Bronchial epithelial cell (primary cell): ENCODE measurements at regions not wholly inside any gene's neighbourhood (a gene's known extent, or its start where the extent isn't known, plus 50 kb on each side); places are given as distances from the start of the nearest gene placed in this dataset.

Experiments used
- DNase-seq: peaks from one replicate; pipeline ENCODE4 v3.0.0-alpha.2; 2010; ENCODE audit warnings: low read depth
- FAIRE-seq: peaks from 2 replicates; lab custom pipeline; 2011; peaks lifted over from hg19 to GRCh38; lab: Jason Lieb, UNC
- H3K27me3 ChIP-seq: 2 replicates; pipeline ENCODE4 v1.5.1; 2011; ENCODE audit warnings: low read length; ENCODE audit not compliant: control insufficient read depth, insufficient read depth
- H3K36me3 ChIP-seq: 2 replicates; pipeline ENCODE4 v1.5.1; 2011; ENCODE audit warnings: low read length; ENCODE audit not compliant: control insufficient read depth, insufficient read depth
- H3K4me3 ChIP-seq: 2 replicates; pipeline ENCODE4 v1.5.1; 2011; ENCODE audit warnings: mild to moderate bottlenecking, low read depth, low read length, control low read depth
- TF ChIP-seq, protein P1 (sequence below): IDR thresholded peaks from 2 replicates; pipeline ENCODE4 v1.5.1; 2011; ENCODE audit warnings: mild to moderate bottlenecking, moderate library complexity, low read length, control low read depth, inconsistent platforms; ENCODE audit not compliant: insufficient read depth, severe bottlenecking

DNA sequence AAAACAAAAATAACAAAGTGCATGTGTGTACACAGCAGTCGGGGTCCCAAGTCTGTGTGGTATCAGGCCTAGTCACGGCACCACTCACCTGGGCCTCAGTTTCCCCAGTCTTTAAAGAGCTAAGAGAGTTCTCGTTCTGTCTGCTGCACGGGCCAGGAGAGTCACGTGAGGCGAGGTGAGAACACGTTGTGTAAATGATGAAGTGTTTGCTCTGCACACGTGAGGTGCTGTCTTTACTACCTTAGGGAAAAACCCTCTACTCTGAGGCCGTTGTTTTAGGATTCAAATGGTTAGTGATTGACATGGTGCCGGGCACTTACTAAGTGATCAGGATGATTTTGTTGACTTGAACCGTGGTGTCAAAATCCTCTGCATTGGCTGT is 86.5 kb upstream of the PPARA start:
- Histone ChIP-seq H3K4me3 (no peak overlapping the region), H3K36me3 (peaks cover 6% of the 10 kb centered on the region), H3K27me3 (no peaks in the 10 kb centered on the region)
- DNase-seq: no peak
- TF ChIP-seq, protein P1, sequence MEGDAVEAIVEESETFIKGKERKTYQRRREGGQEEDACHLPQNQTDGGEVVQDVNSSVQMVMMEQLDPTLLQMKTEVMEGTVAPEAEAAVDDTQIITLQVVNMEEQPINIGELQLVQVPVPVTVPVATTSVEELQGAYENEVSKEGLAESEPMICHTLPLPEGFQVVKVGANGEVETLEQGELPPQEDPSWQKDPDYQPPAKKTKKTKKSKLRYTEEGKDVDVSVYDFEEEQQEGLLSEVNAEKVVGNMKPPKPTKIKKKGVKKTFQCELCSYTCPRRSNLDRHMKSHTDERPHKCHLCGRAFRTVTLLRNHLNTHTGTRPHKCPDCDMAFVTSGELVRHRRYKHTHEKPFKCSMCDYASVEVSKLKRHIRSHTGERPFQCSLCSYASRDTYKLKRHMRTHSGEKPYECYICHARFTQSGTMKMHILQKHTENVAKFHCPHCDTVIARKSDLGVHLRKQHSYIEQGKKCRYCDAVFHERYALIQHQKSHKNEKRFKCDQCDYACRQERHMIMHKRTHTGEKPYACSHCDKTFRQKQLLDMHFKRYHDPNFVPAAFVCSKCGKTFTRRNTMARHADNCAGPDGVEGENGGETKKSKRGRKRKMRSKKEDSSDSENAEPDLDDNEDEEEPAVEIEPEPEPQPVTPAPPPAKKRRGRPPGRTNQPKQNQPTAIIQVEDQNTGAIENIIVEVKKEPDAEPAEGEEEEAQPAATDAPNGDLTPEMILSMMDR: no peak
- no peak for FAIRE-seq

DNA sequence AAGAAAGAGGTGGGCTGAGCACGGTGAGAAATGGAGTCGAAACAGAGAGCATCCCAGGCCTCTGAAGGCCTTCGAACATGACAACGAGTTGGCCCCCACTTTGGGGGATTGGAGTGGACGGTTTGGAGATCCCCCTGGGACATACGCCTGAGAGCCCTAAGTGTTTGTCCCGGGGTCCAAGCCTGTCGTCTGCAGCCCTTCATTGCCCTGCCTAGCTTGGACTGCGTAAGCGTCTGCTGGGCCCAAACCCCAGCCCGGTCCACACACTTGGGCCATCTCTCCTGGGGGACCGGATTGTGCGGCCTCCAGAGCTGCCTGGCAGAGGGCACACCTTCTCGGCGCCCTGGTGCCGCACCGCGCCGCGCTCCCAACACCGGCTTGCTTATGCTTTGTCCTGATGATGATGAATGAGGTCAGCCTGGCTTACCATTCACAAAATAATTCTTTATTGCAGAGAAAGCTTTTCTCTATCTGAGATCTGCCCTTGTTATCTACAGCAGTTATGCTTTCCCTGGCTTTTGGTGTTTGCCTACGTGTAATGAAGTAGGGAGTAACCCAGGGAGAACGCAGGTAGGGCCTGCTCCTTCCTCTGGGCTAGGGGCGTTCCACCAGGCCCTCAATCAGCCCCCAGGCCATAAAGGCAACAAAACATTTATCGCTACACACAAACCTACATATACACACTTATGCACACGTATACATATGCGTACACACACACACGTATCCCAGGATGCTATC is 85.9 kb upstream of the PPARA start:
- DNase-seq (no peak), FAIRE-seq (no peak)
- Histone ChIP-seq H3K4me3 (no peak overlapping the region), H3K27me3 (no peaks in the 10 kb centered on the region), H3K36me3 (peaks cover 5% of the 10 kb centered on the region)
- TF ChIP-seq, protein P1: no peak

DNA sequence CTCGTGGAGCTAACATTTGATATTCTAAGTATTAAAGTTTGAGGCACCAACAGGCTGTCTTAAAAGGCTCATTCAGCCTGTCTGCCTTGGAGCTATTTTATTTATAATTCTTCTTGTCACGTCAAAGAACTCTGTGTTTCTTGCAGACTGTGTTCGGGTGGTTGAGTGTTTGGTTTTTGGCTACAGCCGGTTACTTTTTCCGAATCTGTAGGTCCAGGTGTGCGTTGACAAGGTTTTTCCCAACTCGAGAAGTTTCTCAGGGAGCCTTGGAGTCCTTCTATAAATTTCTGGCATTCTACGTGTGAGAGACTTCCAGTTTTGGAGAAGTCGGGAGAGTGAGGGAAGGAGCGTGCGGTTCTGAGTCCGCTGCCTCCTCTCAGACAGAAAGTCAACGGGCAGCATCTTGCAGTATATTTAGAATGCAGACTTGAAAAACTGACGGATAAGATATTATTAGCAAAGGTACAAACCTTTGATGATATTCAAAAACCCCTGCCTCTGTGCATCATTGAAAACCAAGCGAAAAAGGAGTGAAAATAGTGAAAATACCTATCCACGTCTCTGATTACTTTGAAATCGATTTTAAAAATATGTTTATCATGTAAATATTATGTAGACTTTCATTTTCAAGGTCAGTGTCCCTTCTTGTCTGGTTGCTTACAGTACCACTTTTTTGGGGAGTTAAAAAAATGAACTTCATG is 85.2 kb upstream of the PPARA start:
- Histone ChIP-seq H3K27me3 (no peaks in the 10 kb centered on the region), H3K4me3 (no peak overlapping the region), H3K36me3 (peaks cover 5% of the 10 kb centered on the region)
- DNase-seq (no peak), FAIRE-seq (no peak)
- TF ChIP-seq, protein P1: no peak

DNA sequence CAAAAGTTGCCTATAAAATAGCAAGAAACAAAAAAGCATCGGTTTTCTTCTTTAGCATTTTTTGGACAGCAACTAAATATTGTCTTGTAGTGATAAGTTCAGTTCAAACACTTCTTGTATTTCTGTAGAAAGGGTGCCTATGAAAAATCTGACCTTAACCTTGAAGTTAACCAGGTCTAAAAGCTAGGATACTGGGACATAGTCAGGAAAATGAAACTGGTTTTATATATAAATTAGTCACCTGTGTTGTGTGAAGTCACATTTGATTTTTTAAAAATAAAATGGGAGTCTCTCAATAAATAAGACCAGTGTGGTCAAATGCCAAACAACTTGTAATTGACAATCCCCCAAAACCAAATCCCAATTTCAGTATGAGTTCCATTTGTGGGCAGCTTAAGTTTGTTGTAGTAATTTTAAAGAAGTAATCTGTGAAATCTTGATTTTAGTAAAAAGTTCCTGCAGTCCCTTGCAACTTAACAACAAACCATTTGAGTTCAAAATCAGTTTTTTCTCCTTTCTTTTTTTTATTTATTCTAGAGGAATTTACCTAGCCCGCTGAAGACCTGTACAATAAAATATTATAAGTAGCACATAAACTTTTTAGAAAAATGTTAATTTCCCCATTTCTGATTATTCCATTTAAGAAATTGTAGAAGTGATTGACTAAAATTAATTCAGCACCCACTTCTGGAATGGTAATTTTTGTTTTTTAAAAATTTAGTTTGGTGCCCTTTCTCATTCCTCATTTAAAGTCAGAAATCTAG is 84.5 kb upstream of the PPARA start:
- TF ChIP-seq, protein P1: no peak
- FAIRE-seq (no peak), DNase-seq (no peak)
- H3K27me3 ChIP-seq: no peaks in the 10 kb centered on the region
- no peak overlapping the region for H3K4me3 ChIP-seq
- peaks cover 5% of the 10 kb centered on the region for H3K36me3 ChIP-seq

DNA sequence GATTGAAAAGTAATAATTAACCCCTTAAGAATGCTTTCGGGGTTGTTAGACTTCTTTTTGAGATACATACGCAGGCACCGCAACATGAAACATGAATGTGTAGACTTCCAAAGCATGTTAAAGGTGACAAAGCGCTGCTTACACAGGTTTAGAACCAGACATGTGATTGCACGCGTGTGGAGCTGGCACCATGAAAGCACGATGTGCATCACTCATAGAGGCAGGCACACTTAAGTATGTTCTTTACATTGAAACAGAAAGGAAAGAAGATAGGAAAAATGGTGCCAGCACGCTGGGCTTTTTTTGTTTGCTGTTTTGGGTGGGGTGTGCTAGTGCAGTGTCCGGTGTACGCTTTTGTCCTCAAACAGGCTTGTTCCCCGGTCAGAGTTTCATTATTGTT is 83.6 kb upstream of the PPARA start:
- H3K4me3 ChIP-seq: no peak overlapping the region
- H3K27me3 ChIP-seq: no peaks in the 10 kb centered on the region
- TF ChIP-seq, protein P1: no peak
- peaks cover 5% of the 10 kb centered on the region for H3K36me3 ChIP-seq
- peak; percentile 58 for DNase-seq
- FAIRE-seq: no peak
